Caki2 (cell line): ENCODE measurements at regions not wholly inside any gene's neighbourhood (a gene's known extent, or its start where the extent isn't known, plus 50 kb on each side); places are given as distances from the start of the nearest gene placed in this dataset.
"Not testable (repeated sequence)": the region's sequence is repeated elsewhere in the genome, so short reads cannot be mapped to it uniquely, and the experiment has no call there.

Experiments used
- DNase-seq: peaks from one replicate; pipeline ENCODE4 v3.0.0-alpha.2; 2015; ENCODE audit warnings: low read depth
- in situ Hi-C: cut with HindIII; loops from 2 replicates; pipeline ENCODE4 v1.10.0; 2016; ENCODE audit warnings: low sequenced_read_pairs, low pct_unique_long_range_greater_than_20kb, mixed read lengths

- no peak for DNase-seq
- in situ Hi-C loops: no loop called here
Measured at GRCh38 chr5:17075236-17075635, 139.1 kb upstream of the MYO10 start.

- DNase-seq: no peak
- in situ Hi-C loops: no loop called here
Measured at GRCh38 chr5:17076272-17076671, 140.2 kb upstream of the MYO10 start.

GRCh38 chr5:17077440-17078233 is 139.8 kb upstream of the BASP1 start:
- in situ Hi-C loops: no loop called here
- DNase-seq: no peak

GRCh38 chr5:17079562-17079961 is 137.9 kb upstream of the BASP1 start:
- no peak for DNase-seq
- in situ Hi-C loops: no loop called here

GRCh38 chr5:17080361-17080760 is 137.1 kb upstream of the BASP1 start:
- in situ Hi-C loops: no loop called here
- no peak for DNase-seq

- no peak for DNase-seq
- in situ Hi-C loops: no loop called here
Measured at GRCh38 chr5:17081142-17081541, 136.3 kb upstream of the BASP1 start.

- in situ Hi-C loops, DNase-seq: not testable (repeated sequence)
Measured at GRCh38 chr5:17083276-17083675, 134.2 kb upstream of the BASP1 start.

GRCh38 chr5:17087035-17087434 is 130.4 kb upstream of the BASP1 start:
- peak; percentile 30 for DNase-seq
- in situ Hi-C loops: no loop called here

- DNase-seq: no peak
- in situ Hi-C loops: no loop called here
Measured at GRCh38 chr5:17088051-17088450, 129.4 kb upstream of the BASP1 start.

GRCh38 chr5:17089001-17089400 is 128.4 kb upstream of the BASP1 start:
- DNase-seq: no peak
- in situ Hi-C loops: no loop called here

GRCh38 chr5:17089690-17090089 is 127.7 kb upstream of the BASP1 start:
- in situ Hi-C loops: no loop called here
- DNase-seq: no peak

GRCh38 chr5:17090839-17091238 is 126.6 kb upstream of the BASP1 start:
- in situ Hi-C loops: no loop called here
- peak; percentile 56 for DNase-seq

GRCh38 chr5:17094830-17095229 is 122.6 kb upstream of the BASP1 start:
- in situ Hi-C loops: no loop called here
- DNase-seq: no peak

GRCh38 chr5:17096952-17097695 is 120.3 kb upstream of the BASP1 start:
- peak; percentile 92 for DNase-seq
- in situ Hi-C loops: no loop called here

GRCh38 chr5:17099946-17100345 is 117.5 kb upstream of the BASP1 start:
- DNase-seq: no peak
- in situ Hi-C loops: no loop called here

GRCh38 chr5:17103461-17103860 is 114.0 kb upstream of the BASP1 start:
- in situ Hi-C loops: no loop called here
- no peak for DNase-seq

- in situ Hi-C loops: no loop called here
- no peak for DNase-seq
Measured at GRCh38 chr5:17105744-17106418, 111.5 kb upstream of the BASP1 start.

- no peak for DNase-seq
- in situ Hi-C loops: no loop called here
Measured at GRCh38 chr5:17106521-17106920, 110.9 kb upstream of the BASP1 start.

- in situ Hi-C loops: not testable (repeated sequence)
- DNase-seq: peak; percentile 44
Measured at GRCh38 chr5:17112091-17112716, 105.2 kb upstream of the BASP1 start.
